DMS53 treated with DMSO at 0.1 percent for 48 hours (cell line): ENCODE measurements at regions not wholly inside any gene's neighbourhood (a gene's known extent, or its start where the extent isn't known, plus 50 kb on each side); places are given as distances from the start of the nearest gene placed in this dataset.
"Not testable (repeated sequence)": the region's sequence is repeated elsewhere in the genome, so short reads cannot be mapped to it uniquely, and the experiment has no call there.

Source experiments
- DNase-seq: peaks from one replicate; lab custom pipeline; 2025; ENCODE audit not compliant: unreplicated experiment; lab: John Stamatoyannopoulos, UW

- no peak for DNase-seq
These were observed 88.5 kb upstream of the SH3BP4 start for GRCh38 chr2:234863043-234863934.

- no peak for DNase-seq
These were observed 89.7 kb upstream of the SH3BP4 start for GRCh38 chr2:234861841-234862735.

GRCh38 chr2:234859330-234859872 lies 92.4 kb upstream of the SH3BP4 start:
- DNase-seq: not testable (repeated sequence)

GRCh38 chr2:234858790-234859329 lies 93.0 kb upstream of the SH3BP4 start:
- DNase-seq: no peak

GRCh38 chr2:234858145-234858544 lies 93.7 kb upstream of the SH3BP4 start:
- no peak for DNase-seq

GRCh38 chr2:234853729-234854128 lies 98.1 kb upstream of the SH3BP4 start:
- DNase-seq: no peak

GRCh38 chr2:234852941-234853340 lies 98.9 kb upstream of the SH3BP4 start:
- DNase-seq: no peak

GRCh38 chr2:234852035-234852434 lies 99.8 kb upstream of the SH3BP4 start:
- DNase-seq: no peak

- DNase-seq: no peak
These were observed 100.4 kb upstream of the SH3BP4 start for GRCh38 chr2:234851451-234851850.

GRCh38 chr2:234850818-234851217 lies 101.0 kb upstream of the SH3BP4 start:
- no peak for DNase-seq

GRCh38 chr2:234849678-234850077 lies 102.1 kb upstream of the SH3BP4 start:
- DNase-seq: no peak

GRCh38 chr2:234848578-234848977 lies 103.2 kb upstream of the SH3BP4 start:
- no peak for DNase-seq

- no peak for DNase-seq
These were observed 104.2 kb upstream of the SH3BP4 start for GRCh38 chr2:234847639-234848038.

GRCh38 chr2:234847364-234847635 lies 104.5 kb upstream of the SH3BP4 start:
- no peak for DNase-seq

GRCh38 chr2:234846599-234847363 lies 105.0 kb upstream of the SH3BP4 start:
- DNase-seq: no peak

GRCh38 chr2:234845602-234846590 lies 105.9 kb upstream of the SH3BP4 start:
- DNase-seq: no peak

GRCh38 chr2:234843411-234843810 lies 108.4 kb upstream of the SH3BP4 start:
- peak; percentile 95 for DNase-seq

GRCh38 chr2:234842753-234843152 lies 109.1 kb upstream of the SH3BP4 start:
- no peak for DNase-seq

GRCh38 chr2:234841321-234842015 lies 110.3 kb upstream of the SH3BP4 start:
- no peak for DNase-seq
